ENCODE measurements at regions not wholly inside any gene's neighbourhood (a gene's known extent, or its start where the extent isn't known, plus 50 kb on each side); places are given as distances from the start of the nearest gene placed in this dataset.

- TF ChIP-seq CTCF (tag by site-specific recombination; IDR thresholded peaks at IDR 0.05) (no peak), ATF2 (tag by site-specific recombination; IDR thresholded peaks at IDR 0.05; ENCODE audit: low read depth) (no peak), ZNF580 (tag by site-specific recombination; IDR thresholded peaks at IDR 0.05) (no peak), HIC1 (tag by site-specific recombination; IDR thresholded peaks at IDR 0.05) (no peak)
Observed at GRCh38 chr5:18526792-18527405, 892.6 kb downstream of the TAF11L14 start.

Data from HEK293 (cell line).